H1 (cell line): ENCODE measurements at regions not wholly inside any gene's neighbourhood (a gene's known extent, or its start where the extent isn't known, plus 50 kb on each side); places are given as distances from the start of the nearest gene placed in this dataset.

Experiments
- EGR1 ChIP-seq: IDR thresholded peaks from 2 replicates; pipeline ENCODE4 v1.6.1; 2011; ENCODE audit warnings: low read depth, low read length, borderline replicate concordance
- KDM1A ChIP-seq: fragments of 200-600, 300-600 bp; sonication (generic); IDR thresholded peaks from 2 replicates; pipeline ENCODE4 v1.7.1; 2016; ENCODE audit warnings: mild to moderate bottlenecking, low read length, borderline replicate concordance
- RFX5 ChIP-seq: IDR thresholded peaks from 2 replicates; pipeline ENCODE4 v1.6.1; 2011; ENCODE audit warnings: low read depth, low read length, improper control_type of control experiment, borderline replicate concordance
- SAP30 ChIP-seq: fragments of 300-600 bp; sonication (generic); IDR thresholded peaks from 2 replicates; pipeline ENCODE4 v1.7.1; 2012; ENCODE audit warnings: low read length, moderate library complexity, mild to moderate bottlenecking, inconsistent platforms; ENCODE audit not compliant: insufficient read depth, insufficient replicate concordance
- SIRT6 ChIP-seq: IDR thresholded peaks from one replicate; pipeline ENCODE4 v1.7.1; 2012; ENCODE audit warnings: low read length, inconsistent platforms
- YY1 ChIP-seq: IDR thresholded peaks from 2 replicates; pipeline ENCODE4 v1.6.1; 2011; ENCODE audit warnings: low read depth, mild to moderate bottlenecking, low read length
- TF ChIP-seq, protein P1 (sequence below): IDR thresholded peaks from 2 replicates; pipeline ENCODE4 v1.6.1; 2012; ENCODE audit warnings: inconsistent platforms

GRCh38 chr5:26674846-26675245, 363.5 kb downstream of the CDH9 start (continued):
- TF ChIP-seq SIRT6 (no peak), KDM1A (no peak), SAP30 (no peak), EGR1 (no peak), YY1 (no peak), RFX5 (no peak)
- TF ChIP-seq, protein P1, sequence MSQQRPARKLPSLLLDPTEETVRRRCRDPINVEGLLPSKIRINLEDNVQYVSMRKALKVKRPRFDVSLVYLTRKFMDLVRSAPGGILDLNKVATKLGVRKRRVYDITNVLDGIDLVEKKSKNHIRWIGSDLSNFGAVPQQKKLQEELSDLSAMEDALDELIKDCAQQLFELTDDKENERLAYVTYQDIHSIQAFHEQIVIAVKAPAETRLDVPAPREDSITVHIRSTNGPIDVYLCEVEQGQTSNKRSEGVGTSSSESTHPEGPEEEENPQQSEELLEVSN: no peak
